GM18868 (cell line): ENCODE measurements at regions not wholly inside any gene's neighbourhood (a gene's known extent, or its start where the extent isn't known, plus 50 kb on each side); places are given as distances from the start of the nearest gene placed in this dataset.

Source experiments
- ATAC-seq: cut with Tn5 transposase; IDR thresholded peaks from one replicate; pipeline ENCODE4 v1.9.1; 2021; ENCODE audit warnings: mild to moderate bottlenecking, moderate library complexity; ENCODE audit not compliant: unreplicated experiment

DNA sequence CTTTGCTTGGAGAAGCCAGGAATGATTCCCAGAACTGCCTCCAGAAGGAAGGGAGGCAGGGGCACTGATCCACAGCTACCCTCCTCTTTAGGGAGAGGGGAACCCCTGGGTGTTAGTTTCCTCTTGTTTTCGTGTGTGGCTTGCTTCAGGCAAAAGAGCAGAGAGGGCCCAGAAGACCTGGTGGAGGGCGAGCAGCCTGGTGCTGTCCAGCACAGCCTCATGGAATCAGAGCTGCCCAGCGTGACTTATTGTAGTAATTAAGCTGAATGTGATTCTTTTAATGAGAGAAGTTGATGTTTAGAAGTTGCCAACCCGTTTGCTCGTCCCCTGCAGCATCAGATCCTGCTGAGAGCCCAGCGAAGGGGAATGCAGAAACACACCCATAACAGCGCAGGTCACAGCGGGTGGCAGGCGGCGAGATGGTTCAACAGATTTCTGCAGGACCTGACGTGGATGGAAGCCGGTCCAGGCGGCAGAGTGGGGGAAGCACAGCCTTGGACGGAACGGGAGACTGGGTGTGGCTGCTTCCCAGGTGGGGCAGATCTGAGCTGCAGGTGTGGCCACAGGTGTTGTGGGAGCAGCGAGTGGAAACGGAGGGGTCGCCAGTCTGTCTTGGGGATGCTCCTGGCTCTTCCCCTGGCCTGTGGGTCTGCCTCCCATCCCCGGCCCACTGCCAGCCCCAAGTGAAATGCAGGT lies 53.7 kb upstream of the SHH start:
- no peak for ATAC-seq

DNA sequence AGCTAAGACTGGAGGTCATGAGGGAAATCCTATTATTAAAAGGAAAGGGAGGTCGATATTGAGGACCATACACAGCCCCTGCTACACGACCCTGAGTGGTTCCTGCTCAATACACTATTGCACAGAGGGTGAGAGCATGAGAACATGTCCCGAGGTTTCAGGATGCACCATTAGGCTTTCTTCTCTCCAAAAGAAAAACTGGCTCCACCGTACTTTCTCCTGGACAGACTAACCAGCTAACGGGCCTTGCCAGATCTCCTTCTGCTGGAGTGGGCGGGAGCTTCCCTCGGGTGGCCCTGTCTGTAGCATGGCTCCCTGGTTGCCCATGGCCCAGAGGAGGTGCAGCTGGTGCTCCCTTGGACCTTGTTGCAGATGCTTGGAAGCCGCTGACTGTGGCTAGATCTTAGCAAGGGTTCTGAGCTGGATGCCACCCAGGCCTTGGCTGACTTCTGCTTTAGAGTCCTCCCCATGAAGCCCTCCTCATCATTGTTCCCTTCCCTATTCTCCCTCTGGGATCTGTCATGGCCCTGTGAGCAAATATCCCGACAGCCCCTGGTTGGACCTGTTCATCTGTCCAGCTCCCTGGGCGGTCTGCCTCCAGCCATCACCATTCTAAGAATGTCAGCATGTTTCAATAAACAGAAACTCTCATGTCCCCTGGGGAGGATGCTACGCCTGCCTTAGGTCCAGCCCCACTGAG lies 52.9 kb upstream of the SHH start:
- no peak for ATAC-seq

DNA sequence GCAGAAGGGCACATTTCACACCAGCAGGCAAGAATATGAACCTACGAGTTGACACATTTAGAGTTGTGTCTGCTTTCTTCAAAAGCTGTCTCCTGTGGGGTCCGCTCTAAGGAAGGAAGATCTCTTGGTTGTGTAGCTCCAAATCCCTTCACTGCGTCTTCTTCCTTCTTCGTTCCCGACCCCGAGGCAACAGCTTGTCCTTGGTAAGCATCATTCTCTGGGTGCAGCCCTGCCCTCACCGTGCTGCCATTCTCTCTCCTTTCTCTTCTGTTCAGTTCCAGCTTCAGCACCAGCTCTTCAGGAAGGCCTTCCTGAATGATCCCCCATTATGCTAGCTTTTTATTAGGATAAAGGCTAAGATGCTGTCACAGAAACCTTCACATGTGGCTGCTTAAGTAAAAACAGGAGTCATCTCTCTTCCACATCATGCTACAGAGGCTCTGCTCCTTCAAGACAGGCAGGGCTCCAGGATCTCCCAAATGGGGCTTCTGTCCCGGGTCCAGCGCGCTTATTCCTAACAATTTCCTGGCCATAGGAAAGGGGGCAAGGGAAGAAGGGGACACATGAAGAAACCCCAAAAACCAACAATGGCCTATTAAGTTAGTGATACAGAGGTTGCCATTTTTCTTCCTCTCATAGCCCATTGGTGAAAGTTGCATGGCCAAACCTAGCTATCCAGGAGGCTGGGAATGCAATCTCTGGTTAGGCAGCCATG lies 52.2 kb upstream of the SHH start:
- ATAC-seq: no peak

DNA sequence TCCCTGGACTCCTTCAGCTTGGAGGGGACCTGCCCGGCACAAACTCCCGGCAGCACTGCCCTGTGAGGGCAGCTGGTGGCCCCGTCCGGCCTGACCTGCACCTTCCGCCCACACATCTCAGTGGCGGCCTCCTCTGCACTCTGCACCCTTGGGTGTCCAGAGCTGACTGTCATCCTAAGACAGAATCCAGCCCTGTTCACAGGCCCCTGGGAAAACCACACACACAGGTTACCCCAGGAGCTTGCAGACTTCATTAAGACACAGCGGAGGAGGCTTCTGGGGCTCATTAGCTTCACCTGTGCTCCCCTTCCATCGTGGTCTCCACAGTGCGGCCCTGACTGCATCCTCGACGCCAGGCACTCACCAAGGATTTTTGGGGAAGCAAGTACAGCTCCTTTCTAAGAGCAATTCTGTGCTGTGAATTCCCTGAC lies 51.5 kb upstream of the SHH start:
- no peak for ATAC-seq

DNA sequence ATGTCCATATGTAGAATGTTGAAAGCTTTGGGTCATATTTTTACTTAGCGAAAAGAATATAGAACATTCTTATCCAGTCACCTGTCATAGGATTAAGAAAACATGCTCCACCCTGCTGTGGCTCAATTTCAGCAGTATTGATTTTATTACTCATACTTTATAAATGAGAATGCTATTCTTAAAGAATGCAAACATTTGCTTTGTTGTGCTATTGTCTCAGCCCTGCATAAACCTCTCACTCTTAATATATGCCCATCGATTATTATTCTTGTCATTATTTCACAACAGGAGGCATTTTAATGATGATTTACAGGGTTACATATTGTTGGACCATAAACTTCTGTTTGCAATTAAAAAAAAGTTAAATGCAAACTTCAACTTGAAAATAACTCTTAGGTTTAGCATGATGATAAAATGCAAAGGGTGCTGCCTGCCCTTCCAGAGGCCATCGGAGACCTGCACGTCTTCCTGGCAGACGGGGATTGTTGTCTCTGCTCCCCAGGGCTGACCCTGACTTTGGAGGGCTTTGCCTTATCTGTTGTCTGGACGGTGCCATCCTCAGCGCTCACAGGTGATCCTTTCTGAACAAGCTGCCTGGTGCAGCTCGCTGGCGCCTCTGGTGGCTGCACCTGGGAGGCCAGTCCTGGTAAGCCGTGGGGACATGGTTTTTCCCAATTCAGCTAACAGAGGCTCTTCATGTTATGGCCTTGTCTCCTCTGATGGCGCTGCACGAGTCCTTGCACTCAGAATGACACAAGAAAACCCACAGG lies 50.0 kb upstream of the SHH start:
- ATAC-seq: no peak
